ENCODE measurements at regions not wholly inside any gene's neighbourhood (a gene's known extent, or its start where the extent isn't known, plus 50 kb on each side); places are given as distances from the start of the nearest gene placed in this dataset.

GRCh38 chr20:60124776-60125381 lies 166.7 kb downstream of the CDH26 start:
- TF ChIP-seq, protein P1, sequence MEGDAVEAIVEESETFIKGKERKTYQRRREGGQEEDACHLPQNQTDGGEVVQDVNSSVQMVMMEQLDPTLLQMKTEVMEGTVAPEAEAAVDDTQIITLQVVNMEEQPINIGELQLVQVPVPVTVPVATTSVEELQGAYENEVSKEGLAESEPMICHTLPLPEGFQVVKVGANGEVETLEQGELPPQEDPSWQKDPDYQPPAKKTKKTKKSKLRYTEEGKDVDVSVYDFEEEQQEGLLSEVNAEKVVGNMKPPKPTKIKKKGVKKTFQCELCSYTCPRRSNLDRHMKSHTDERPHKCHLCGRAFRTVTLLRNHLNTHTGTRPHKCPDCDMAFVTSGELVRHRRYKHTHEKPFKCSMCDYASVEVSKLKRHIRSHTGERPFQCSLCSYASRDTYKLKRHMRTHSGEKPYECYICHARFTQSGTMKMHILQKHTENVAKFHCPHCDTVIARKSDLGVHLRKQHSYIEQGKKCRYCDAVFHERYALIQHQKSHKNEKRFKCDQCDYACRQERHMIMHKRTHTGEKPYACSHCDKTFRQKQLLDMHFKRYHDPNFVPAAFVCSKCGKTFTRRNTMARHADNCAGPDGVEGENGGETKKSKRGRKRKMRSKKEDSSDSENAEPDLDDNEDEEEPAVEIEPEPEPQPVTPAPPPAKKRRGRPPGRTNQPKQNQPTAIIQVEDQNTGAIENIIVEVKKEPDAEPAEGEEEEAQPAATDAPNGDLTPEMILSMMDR (IDR thresholded peaks at IDR 0.05; ENCODE audit: insufficient read depth, low read depth, low read length): no peak
- no peak for TF ChIP-seq EZH2 (IDR thresholded peaks at IDR 0.05; ENCODE audit: insufficient read depth, low read length)

Data from astrocyte (in vitro differentiated cells and primary cell).